Neural cell (in vitro differentiated cells): ENCODE measurements at regions not wholly inside any gene's neighbourhood (a gene's known extent, or its start where the extent isn't known, plus 50 kb on each side); places are given as distances from the start of the nearest gene placed in this dataset.

ENCODE experiments used
- H2AFZ ChIP-seq: fragments of 200-600, 300-800 bp; sonication (generic), shearing (Covaris generic); 2 replicates; pipeline ENCODE4 v1.6.0; 2014; ENCODE audit warnings: low read depth, mild to moderate bottlenecking, antibody characterized with exemption, low read length, moderate library complexity
- H3F3A ChIP-seq: fragments of 200-600 bp; shearing (Covaris generic); 2 replicates; pipeline ENCODE4 v1.6.1; 2016; ENCODE audit warnings: mild to moderate bottlenecking, moderate library complexity, mixed read lengths, antibody characterized with exemption, low read length; ENCODE audit not compliant: insufficient read depth, poor library complexity, severe bottlenecking
- H3K27ac ChIP-seq: fragments of 200-600, 300-800 bp; sonication (generic), shearing (Covaris generic); 2 replicates; pipeline ENCODE4 v1.5.1; 2014; ENCODE audit warnings: mild to moderate bottlenecking, low read length, moderate library complexity
- H3K27me3 ChIP-seq: fragments of 300-800, 200-600 bp; sonication (generic), shearing (Covaris generic); 2 replicates; pipeline ENCODE4 v1.6.0; 2014; ENCODE audit warnings: mild to moderate bottlenecking, low read depth, low read length, moderate library complexity; ENCODE audit not compliant: insufficient read depth
- H3K36me3 ChIP-seq: fragments of 300-800, 200-600 bp; sonication (generic), shearing (Covaris generic); 2 replicates; pipeline ENCODE4 v1.5.1; 2014; ENCODE audit warnings: mild to moderate bottlenecking, antibody characterized with exemption, low read length, moderate library complexity; ENCODE audit not compliant: insufficient read depth
- H3K4me2 ChIP-seq: fragments of 300-800, 200-600 bp; sonication (generic), shearing (Covaris generic); 2 replicates; pipeline ENCODE4 v1.6.0; 2014; ENCODE audit warnings: mild to moderate bottlenecking, low read length
- H3K4me3 ChIP-seq: fragments of 300-800, 200-600 bp; sonication (generic), shearing (Covaris generic); 2 replicates; pipeline ENCODE4 v1.5.1; 2014; ENCODE audit warnings: mild to moderate bottlenecking, low read length, moderate library complexity
- H3K79me2 ChIP-seq: fragments of 200-600 bp; shearing (Covaris generic); replicated peaks from 2 replicates; pipeline ENCODE4 v1.6.0; 2014; ENCODE audit warnings: mild to moderate bottlenecking, low read length, moderate library complexity; ENCODE audit not compliant: insufficient read depth
- H3K9ac ChIP-seq: fragments of 300-800, 200-600 bp; sonication (generic), shearing (Covaris generic); 2 replicates; pipeline ENCODE4 v1.6.1; 2016; ENCODE audit warnings: mild to moderate bottlenecking, low read length, mixed read lengths
- H3K9me2 ChIP-seq: fragments of 200-600 bp; shearing (Covaris generic); 2 replicates; pipeline ENCODE4 v1.6.1; 2016; ENCODE audit warnings: mild to moderate bottlenecking, low read length, mixed read lengths; ENCODE audit not compliant: insufficient read depth
- H3K9me3 ChIP-seq: fragments of 200-600, 300-800 bp; sonication (generic), shearing (Covaris generic); 2 replicates; pipeline ENCODE4 v1.6.1; 2016; ENCODE audit warnings: mild to moderate bottlenecking, mixed run types, low read length, moderate library complexity, mixed read lengths
- H4K20me1 ChIP-seq: fragments of 200-600 bp; shearing (Covaris generic); 2 replicates; pipeline ENCODE4 v1.6.1; 2016; ENCODE audit warnings: mild to moderate bottlenecking, mixed run types; ENCODE audit not compliant: insufficient read depth
- EP300 ChIP-seq: fragments of 450-650 bp; conservative IDR thresholded peaks from 2 replicates; pipeline ENCODE4 v1.6.1; 2014; ENCODE audit warnings: antibody characterized with exemption, mild to moderate bottlenecking, moderate library complexity; ENCODE audit not compliant: poor library complexity, severe bottlenecking
- EZH2 ChIP-seq: fragments of 200-600, 300-800 bp; shearing (Covaris generic), sonication (generic); IDR thresholded peaks from 2 replicates; pipeline ENCODE4 v1.6.1; 2014; ENCODE audit warnings: antibody characterized with exemption, low read length, borderline replicate concordance, mild to moderate bottlenecking; ENCODE audit not compliant: insufficient read depth, poor library complexity, severe bottlenecking
- MXI1 ChIP-seq: fragments of 450-650 bp; conservative IDR thresholded peaks from 2 replicates; pipeline ENCODE4 v1.6.1; 2014; ENCODE audit warnings: antibody characterized with exemption, mild to moderate bottlenecking; ENCODE audit not compliant: poor library complexity, severe bottlenecking
- POLR2AphosphoS5 ChIP-seq: IDR thresholded peaks from 2 replicates; pipeline ENCODE4 v1.6.1; 2012
- RAD21 ChIP-seq: fragments of 450-650 bp; conservative IDR thresholded peaks from 2 replicates; pipeline ENCODE4 v1.6.1; 2014; ENCODE audit warnings: antibody characterized with exemption, mild to moderate bottlenecking, moderate library complexity
- REST ChIP-seq: IDR thresholded peaks from 2 replicates; pipeline ENCODE4 v1.6.1; 2012; ENCODE audit warnings: borderline replicate concordance
- SMC3 ChIP-seq: fragments of 450-650 bp; conservative IDR thresholded peaks from 2 replicates; pipeline ENCODE4 v1.6.1; 2014; ENCODE audit warnings: antibody characterized with exemption, mild to moderate bottlenecking, moderate library complexity; ENCODE audit not compliant: poor library complexity
- TAF1 ChIP-seq: IDR thresholded peaks from 2 replicates; pipeline ENCODE4 v1.6.1; 2012; ENCODE audit warnings: low read depth
- TF ChIP-seq, protein P1 (sequence below): fragments of 450-650 bp; IDR thresholded peaks from 2 replicates; pipeline ENCODE4 v1.5.1; 2014; ENCODE audit warnings: antibody characterized with exemption, mild to moderate bottlenecking, moderate library complexity; ENCODE audit not compliant: poor library complexity, severe bottlenecking

GRCh38 chr16:51031598-51031997, 119.5 kb downstream of the SALL1 start:
- Histone ChIP-seq H3K27me3 (no peaks in the 10 kb centered on the region), H2AFZ (no peak overlapping the region), H3K27ac (no peak overlapping the region), H4K20me1 (no peaks in the 10 kb centered on the region), H3K4me2 (no peak overlapping the region), H3K36me3 (no peaks in the 10 kb centered on the region), H3K79me2 (no peaks in the 10 kb centered on the region), H3K9ac (no peak overlapping the region), H3K9me3 (no peaks in the 10 kb centered on the region), H3F3A (no peaks in the 10 kb centered on the region), H3K4me3 (no peak overlapping the region), H3K9me2 (no peaks in the 10 kb centered on the region)
- TF ChIP-seq SMC3 (no peak), REST (no peak), RAD21 (no peak), EP300 (no peak), EZH2 (no peak), TAF1 (no peak), POLR2AphosphoS5 (no peak), MXI1 (no peak)
- TF ChIP-seq, protein P1, sequence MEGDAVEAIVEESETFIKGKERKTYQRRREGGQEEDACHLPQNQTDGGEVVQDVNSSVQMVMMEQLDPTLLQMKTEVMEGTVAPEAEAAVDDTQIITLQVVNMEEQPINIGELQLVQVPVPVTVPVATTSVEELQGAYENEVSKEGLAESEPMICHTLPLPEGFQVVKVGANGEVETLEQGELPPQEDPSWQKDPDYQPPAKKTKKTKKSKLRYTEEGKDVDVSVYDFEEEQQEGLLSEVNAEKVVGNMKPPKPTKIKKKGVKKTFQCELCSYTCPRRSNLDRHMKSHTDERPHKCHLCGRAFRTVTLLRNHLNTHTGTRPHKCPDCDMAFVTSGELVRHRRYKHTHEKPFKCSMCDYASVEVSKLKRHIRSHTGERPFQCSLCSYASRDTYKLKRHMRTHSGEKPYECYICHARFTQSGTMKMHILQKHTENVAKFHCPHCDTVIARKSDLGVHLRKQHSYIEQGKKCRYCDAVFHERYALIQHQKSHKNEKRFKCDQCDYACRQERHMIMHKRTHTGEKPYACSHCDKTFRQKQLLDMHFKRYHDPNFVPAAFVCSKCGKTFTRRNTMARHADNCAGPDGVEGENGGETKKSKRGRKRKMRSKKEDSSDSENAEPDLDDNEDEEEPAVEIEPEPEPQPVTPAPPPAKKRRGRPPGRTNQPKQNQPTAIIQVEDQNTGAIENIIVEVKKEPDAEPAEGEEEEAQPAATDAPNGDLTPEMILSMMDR, result no peak

DNA sequence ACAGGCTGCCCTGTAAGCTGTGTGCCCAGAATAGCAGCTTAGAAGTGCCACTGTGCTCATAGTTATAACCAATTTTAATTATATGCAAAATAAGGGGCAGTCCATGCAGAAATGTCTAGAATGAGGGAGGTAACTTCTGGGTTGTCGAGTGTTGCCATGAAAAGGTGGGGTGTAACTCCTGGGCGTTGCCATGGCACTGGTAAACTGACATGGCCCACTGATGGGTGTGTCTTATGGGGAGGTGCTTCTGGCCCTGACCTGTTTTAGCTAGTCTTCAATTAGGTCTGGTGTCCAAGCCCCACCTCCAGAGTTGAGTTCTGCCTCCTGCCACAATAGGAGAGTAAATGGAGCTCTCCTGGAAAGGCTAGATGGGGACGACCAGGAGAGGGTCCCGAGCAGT, 120.6 kb downstream of the SALL1 start:
- Histone ChIP-seq H3K79me2 (no peaks in the 10 kb centered on the region), H3K9me3 (no peaks in the 10 kb centered on the region), H2AFZ (no peak overlapping the region), H3K4me3 (no peak overlapping the region), H3K9me2 (no peaks in the 10 kb centered on the region), H3K36me3 (no peaks in the 10 kb centered on the region), H3K9ac (no peak overlapping the region), H3K4me2 (no peak overlapping the region), H4K20me1 (no peaks in the 10 kb centered on the region), H3K27ac (no peak overlapping the region), H3K27me3 (no peaks in the 10 kb centered on the region), H3F3A (no peaks in the 10 kb centered on the region)
- TF ChIP-seq MXI1 (no peak), SMC3 (no peak), REST (no peak), POLR2AphosphoS5 (no peak), EZH2 (no peak), EP300 (no peak), RAD21 (no peak), TAF1 (no peak)
- TF ChIP-seq, protein P1, result no peak
